ENCODE measurements at regions not wholly inside any gene's neighbourhood (a gene's known extent, or its start where the extent isn't known, plus 50 kb on each side); places are given as distances from the start of the nearest gene placed in this dataset.

DNA sequence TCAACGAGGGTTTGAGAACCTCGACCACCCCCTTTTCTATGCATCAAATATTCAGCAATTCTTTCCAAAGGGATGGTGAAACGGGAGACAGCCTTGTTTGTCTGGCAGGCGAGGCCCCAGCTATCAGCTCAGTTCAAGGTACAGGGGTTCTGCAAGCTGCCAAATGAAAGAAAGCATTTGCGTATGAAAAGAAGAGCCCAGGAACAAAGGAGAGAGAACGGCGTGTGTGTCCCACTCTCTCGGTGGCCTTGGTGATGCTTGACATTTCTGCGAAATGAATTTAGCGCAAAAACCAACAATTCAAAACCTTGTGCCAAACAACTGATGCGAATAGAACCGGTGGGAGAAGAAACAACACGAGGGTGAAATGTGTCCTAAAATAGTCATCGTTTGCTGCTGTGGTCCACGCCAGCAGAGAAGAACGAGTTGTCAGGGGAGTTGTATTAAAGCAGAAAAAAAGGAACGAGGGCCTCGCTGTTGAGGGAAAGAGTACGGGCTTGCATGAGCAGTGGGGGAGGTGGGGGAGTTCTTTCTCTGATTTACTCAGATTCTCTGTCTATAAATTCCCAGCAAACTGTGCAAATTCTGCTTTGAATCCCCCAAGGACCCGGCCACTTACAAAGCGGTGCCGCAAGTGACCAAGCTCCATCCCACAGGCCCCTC is 97.7 kb downstream of the TMEM130 start:
- no peak overlapping the region for H3K4me3 ChIP-seq (ENCODE audit: low read depth, low read length, poor library complexity, severe bottlenecking)
- no peak overlapping the region for H3K27ac ChIP-seq (ENCODE audit: low read depth, low read length, poor library complexity, severe bottlenecking)
- POLR2A ChIA-PET (ENCODE audit: low non-redundant PET), result no interaction called here
- intact Hi-C loops (cut with micrococcal nuclease; ENCODE audit: unreplicated experiment), result no loop called here
- H3K9me3 ChIP-seq (ENCODE audit: low read depth, low read length, poor library complexity, severe bottlenecking), result no peaks in the 10 kb centered on the region
- H3K36me3 ChIP-seq (ENCODE audit: insufficient read depth, low read length, poor library complexity, severe bottlenecking), result no peaks in the 10 kb centered on the region
- H3K4me1 ChIP-seq (ENCODE audit: insufficient read depth, low read length, poor library complexity, severe bottlenecking), result no peaks in the 10 kb centered on the region
- no peak for DNase-seq (ENCODE audit: low spot score)
- H3K27me3 ChIP-seq (replicated peaks; ENCODE audit: insufficient read depth, low read depth, low read length, poor library complexity), result no peaks in the 10 kb centered on the region
- CTCF ChIA-PET, result no interaction called here
- TF ChIP-seq, protein P1, sequence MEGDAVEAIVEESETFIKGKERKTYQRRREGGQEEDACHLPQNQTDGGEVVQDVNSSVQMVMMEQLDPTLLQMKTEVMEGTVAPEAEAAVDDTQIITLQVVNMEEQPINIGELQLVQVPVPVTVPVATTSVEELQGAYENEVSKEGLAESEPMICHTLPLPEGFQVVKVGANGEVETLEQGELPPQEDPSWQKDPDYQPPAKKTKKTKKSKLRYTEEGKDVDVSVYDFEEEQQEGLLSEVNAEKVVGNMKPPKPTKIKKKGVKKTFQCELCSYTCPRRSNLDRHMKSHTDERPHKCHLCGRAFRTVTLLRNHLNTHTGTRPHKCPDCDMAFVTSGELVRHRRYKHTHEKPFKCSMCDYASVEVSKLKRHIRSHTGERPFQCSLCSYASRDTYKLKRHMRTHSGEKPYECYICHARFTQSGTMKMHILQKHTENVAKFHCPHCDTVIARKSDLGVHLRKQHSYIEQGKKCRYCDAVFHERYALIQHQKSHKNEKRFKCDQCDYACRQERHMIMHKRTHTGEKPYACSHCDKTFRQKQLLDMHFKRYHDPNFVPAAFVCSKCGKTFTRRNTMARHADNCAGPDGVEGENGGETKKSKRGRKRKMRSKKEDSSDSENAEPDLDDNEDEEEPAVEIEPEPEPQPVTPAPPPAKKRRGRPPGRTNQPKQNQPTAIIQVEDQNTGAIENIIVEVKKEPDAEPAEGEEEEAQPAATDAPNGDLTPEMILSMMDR (conservative IDR thresholded peaks at IDR 0.05; ENCODE audit: low read depth, low read length), result no peak
- TF ChIP-seq EZH2 (IDR thresholded peaks at IDR 0.05; ENCODE audit: borderline replicate concordance, low read depth, low read length, poor library complexity, severe bottlenecking), result no peak
- BruUV-seq (replicated peaks), result no TSS peak

DNA sequence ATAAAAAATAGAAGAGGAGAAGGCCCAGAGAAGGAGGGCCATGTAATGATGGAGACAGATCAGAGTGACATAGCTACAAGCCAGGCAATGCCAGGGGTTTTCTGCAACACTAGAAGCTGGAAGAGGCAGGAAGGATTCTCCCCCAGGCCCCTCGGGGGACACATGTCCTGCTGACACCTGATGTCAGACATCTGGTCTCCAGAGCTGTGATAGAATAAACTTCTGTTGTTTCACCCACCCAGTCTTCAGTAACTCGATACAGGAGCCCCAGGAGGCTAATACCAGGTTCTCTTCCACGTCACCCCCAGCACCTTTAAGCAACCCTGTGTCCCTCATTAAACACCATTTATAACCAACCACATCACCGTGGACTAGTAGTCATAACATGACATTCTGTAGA is 94.9 kb downstream of the TMEM130 start:
- no TSS peak for BruUV-seq (replicated peaks)
- Histone ChIP-seq H3K27ac (ENCODE audit: low read depth, low read length, poor library complexity, severe bottlenecking) (no peak overlapping the region), H3K4me1 (ENCODE audit: insufficient read depth, low read length, poor library complexity, severe bottlenecking) (no peaks in the 10 kb centered on the region), H3K36me3 (ENCODE audit: insufficient read depth, low read length, poor library complexity, severe bottlenecking) (no peaks in the 10 kb centered on the region), H3K27me3 (replicated peaks; ENCODE audit: insufficient read depth, low read depth, low read length, poor library complexity) (no peaks in the 10 kb centered on the region), H3K4me3 (ENCODE audit: low read depth, low read length, poor library complexity, severe bottlenecking) (no peak overlapping the region), H3K9me3 (ENCODE audit: low read depth, low read length, poor library complexity, severe bottlenecking) (no peaks in the 10 kb centered on the region)
- DNase-seq (ENCODE audit: low spot score), result no peak
- TF ChIP-seq EZH2 (IDR thresholded peaks at IDR 0.05; ENCODE audit: borderline replicate concordance, low read depth, low read length, poor library complexity, severe bottlenecking), result no peak
- TF ChIP-seq, protein P1 (conservative IDR thresholded peaks at IDR 0.05; ENCODE audit: low read depth, low read length), result no peak
- CTCF ChIA-PET, result no interaction called here
- POLR2A ChIA-PET (ENCODE audit: low non-redundant PET), result no interaction called here
- intact Hi-C loops (cut with micrococcal nuclease; ENCODE audit: unreplicated experiment), result no loop called here

DNA sequence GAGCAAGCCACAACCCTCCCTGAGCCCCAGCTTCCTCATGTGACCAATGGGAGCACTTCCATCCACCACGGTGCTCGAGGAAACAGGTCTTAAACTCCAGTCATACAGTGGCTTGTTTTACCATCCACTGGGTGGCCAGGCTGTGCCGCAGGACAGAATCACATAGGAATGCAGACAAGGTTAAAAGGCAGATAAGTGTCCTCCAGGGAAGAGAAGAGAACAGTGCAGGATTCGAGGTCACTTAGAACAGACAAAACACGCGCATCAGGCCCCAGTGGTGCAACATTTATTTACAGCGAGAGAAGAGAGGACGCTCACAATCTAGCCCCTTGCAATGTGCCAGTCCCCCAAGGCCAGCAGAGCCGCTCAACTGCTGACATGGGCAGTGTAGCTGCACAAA is 92.8 kb downstream of the TMEM130 start:
- H3K36me3 ChIP-seq (ENCODE audit: insufficient read depth, low read length, poor library complexity, severe bottlenecking), result no peaks in the 10 kb centered on the region
- DNase-seq (ENCODE audit: low spot score), result no peak
- intact Hi-C loops (cut with micrococcal nuclease; ENCODE audit: unreplicated experiment), result no loop called here
- BruUV-seq (replicated peaks), result no TSS peak
- H3K4me1 ChIP-seq (ENCODE audit: insufficient read depth, low read length, poor library complexity, severe bottlenecking), result peaks cover 4% of the 10 kb centered on the region
- H3K27ac ChIP-seq (ENCODE audit: low read depth, low read length, poor library complexity, severe bottlenecking), result no peak overlapping the region
- no peaks in the 10 kb centered on the region for H3K27me3 ChIP-seq (replicated peaks; ENCODE audit: insufficient read depth, low read depth, low read length, poor library complexity)
- ChIA-PET POLR2A (ENCODE audit: low non-redundant PET) (no interaction called here), CTCF (no interaction called here)
- no peak overlapping the region for H3K4me3 ChIP-seq (ENCODE audit: low read depth, low read length, poor library complexity, severe bottlenecking)
- TF ChIP-seq, protein P1 (conservative IDR thresholded peaks at IDR 0.05; ENCODE audit: low read depth, low read length), result no peak
- TF ChIP-seq EZH2 (IDR thresholded peaks at IDR 0.05; ENCODE audit: borderline replicate concordance, low read depth, low read length, poor library complexity, severe bottlenecking), result no peak
- H3K9me3 ChIP-seq (ENCODE audit: low read depth, low read length, poor library complexity, severe bottlenecking), result no peaks in the 10 kb centered on the region

Data from A673 (cell line).